Kidney glomerular epithelial cell (primary cell): ENCODE measurements at regions not wholly inside any gene's neighbourhood (a gene's known extent, or its start where the extent isn't known, plus 50 kb on each side); places are given as distances from the start of the nearest gene placed in this dataset.

Experiments used
- DNase-seq: peaks from one replicate; lab custom pipeline; 2025; lab: John Stamatoyannopoulos, UW

DNA sequence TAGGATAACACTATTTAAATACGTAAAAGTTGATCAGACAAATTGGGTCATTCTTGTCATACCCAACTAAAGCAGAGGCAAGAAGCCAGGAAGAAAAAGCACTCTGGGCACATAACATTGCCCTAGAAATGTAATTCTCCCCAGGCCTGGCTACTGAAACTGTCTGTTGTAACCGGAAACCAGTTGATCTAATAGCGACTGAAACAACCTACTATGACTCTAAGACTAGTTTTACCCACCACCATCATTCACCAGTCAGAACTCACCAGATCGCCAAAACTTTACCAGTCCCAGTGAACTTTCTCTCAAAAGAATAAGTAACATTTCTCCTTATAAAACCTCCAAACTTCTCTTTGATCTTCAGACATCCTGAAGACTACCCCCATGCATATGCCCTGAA, 99.3 kb upstream of the WWC1 start:
- no peak for DNase-seq

- no peak for DNase-seq
These were observed 97.8 kb upstream of the WWC1 start for GRCh38 chr5:168193493-168194250.

GRCh38 chr5:168195110-168195509, 96.3 kb upstream of the WWC1 start:
- no peak for DNase-seq

DNA sequence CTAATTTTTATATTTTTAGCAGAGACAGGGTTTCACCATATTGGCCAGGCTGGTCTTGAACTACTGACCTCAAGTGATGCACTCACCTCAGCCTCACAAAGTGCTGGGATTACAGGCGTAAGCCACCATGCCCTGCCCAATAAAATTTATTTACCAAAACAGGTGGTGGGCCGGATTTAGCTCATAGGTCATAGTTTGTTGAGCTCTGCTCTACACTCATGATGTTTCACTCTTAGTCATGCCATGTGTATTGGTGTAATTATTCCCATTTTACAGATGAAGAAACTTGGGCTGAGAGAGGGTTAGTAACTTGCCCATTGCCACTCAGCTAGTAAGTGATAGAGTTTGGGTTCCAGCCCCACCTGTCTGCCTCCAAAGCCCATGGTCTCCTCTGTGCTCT, 93.1 kb upstream of the WWC1 start:
- DNase-seq = no peak

DNA sequence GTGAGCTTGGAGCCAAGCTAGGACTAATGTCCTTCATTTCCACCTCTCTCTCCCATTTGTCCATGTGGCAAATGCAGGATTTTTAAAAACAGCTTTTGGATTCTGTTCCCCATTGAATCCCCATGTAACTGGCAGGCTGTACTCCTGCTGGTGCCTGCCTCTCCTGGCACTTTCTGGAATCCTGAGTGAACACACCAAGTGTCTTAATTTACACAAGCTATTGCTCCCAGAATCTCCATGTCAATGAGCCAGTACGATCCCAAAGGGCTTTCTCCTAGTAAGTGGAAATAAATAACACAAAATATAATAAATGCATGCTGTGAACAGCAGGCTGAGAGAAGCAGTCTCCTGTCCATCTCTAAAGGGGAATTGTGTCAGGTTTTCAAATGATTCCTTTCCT, 88.4 kb upstream of the WWC1 start:
- no peak for DNase-seq

- no peak for DNase-seq
These were observed 87.3 kb upstream of the WWC1 start for GRCh38 chr5:168204165-168204564.

DNA sequence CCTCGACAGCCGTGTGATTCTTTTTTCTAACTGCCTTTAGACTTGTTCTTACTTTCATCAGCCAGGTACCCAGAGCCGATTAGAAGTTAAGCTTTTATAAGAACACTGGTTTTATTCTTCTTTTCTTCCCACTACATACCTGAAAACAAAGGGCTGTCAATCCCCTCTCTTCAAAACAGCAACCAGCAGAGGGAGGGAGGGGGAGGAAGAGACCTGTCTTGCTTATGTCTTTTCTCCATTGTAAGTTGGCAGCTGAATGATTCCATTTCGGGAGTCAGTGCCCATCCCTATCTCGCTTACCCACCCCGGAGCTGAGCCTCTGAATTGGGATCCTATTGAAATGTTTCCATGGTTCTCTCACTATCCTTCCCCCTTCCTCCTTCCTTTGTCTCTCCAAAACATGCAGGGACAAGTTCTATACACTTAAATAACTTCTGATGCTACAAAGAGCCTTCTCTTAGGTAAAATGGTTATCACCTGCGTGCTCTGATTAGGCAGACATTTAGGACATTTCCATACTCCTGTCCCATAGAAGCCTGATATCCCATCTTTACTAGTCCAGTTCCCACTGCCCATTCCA, 83.9 kb upstream of the WWC1 start:
- DNase-seq = no peak

DNA sequence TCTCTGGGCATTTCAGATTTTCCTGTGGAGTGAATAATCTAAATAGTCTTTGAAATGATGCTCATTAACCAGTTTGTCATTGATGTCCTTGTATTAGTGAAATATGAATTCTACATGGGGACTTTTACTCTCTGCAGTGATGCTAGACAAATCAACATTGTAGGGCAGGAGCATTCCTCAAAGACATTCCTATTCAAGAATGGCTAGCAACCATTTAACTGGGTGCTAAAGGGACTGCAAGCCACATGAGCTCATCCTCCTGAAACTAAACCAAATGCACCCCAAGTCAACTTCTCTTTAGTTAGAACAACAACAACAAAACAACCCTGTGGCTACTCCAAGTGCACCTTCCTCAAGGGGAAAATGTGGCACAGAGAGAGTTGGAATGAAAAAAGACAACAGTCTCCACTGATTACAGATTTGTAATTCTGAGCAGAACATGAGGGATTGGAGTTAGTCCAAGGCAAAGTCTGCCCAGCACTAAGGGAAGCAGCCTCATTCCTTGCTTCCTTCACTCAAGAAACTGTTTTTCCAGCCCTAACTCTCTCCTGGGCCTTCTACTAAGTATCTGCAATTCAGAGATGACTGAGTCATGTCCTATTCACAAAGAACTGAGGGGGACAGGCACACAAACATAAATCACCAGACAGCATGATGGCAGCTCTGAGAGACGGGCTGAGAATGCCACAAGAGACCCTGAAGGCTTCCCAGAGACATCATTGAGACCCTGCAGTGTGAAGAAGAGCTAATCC, 82.0 kb upstream of the WWC1 start:
- no peak for DNase-seq

DNA sequence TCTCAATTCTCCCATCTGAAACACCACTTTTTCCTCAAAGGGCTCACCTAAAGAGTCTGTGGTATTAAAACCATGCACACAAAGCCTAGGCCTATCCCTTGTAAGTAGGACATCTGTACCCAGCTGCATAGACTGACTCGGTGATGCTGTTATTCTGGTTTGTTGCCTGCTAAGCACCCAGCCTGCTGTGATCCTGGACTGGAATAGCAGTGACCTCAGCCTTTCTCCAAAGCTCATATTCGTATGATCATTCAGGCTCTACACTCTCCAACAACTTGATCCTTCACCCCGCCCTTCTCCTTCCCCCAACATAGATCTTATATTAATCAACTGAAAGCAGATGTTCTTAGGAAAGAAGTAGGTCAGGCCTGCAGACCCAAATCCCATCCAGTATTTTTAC, 81.4 kb upstream of the WWC1 start:
- no peak for DNase-seq

- DNase-seq = no peak
These were observed 80.2 kb upstream of the WWC1 start for GRCh38 chr5:168211245-168211644.

DNA sequence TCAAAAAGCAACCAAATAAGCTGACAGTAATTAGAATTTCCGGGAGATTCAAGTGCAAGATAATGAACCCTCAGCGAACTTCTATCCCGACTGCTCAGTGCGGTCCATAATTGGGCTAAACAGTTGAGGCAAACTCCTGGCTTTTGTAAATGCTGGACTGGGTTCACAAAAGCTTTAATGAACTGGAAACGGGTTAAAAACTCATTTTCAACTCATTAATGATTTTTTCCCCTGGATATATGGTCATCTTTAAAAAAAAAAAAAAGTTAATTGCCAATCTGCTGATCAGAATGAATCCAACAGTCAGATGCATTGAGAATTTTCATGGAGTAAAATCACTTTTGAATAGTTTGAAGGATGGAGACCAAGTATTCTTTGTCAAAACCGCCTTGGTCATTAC, 79.5 kb upstream of the WWC1 start:
- no peak for DNase-seq

GRCh38 chr5:168214071-168214470, 77.4 kb upstream of the WWC1 start:
- no peak for DNase-seq

DNA sequence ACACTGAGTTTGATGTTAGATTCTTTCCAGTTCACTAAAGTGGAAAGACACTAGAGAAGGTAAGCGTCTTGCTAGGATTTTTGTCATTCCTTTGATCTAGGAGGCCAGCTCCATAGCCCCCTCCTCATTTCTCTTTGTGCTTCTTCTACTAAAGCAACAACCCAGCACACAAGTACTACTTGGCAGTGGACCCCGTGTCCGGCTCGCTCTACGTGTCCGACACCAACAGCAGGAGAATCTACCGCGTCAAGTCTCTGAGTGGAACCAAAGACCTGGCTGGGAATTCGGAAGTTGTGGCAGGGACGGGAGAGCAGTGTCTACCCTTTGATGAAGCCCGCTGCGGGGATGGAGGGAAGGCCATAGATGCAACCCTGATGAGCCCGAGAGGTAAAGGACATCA, 76.6 kb upstream of the WWC1 start:
- no peak for DNase-seq

- DNase-seq = no peak
These were observed 75.8 kb upstream of the WWC1 start for GRCh38 chr5:168215646-168216045.

DNA sequence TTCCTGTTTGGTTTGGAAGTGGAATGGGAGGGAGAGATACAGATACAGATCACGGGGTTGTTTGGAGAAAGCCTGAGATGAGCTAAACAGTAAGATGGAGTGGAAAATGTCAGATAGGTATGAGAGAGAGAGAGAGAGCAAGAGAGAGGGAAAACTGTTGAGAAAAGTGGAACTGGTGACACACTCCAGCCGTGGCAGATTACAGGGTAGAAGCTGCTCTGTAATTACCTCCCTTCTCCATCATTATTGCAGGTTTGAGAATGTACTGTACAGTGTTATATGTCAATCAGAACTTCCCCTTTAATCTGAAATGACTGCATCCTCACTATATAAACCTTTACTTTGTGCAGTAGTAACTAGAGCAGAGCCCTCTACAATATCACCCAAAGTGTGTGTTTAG, 74.5 kb upstream of the WWC1 start:
- no peak for DNase-seq

DNA sequence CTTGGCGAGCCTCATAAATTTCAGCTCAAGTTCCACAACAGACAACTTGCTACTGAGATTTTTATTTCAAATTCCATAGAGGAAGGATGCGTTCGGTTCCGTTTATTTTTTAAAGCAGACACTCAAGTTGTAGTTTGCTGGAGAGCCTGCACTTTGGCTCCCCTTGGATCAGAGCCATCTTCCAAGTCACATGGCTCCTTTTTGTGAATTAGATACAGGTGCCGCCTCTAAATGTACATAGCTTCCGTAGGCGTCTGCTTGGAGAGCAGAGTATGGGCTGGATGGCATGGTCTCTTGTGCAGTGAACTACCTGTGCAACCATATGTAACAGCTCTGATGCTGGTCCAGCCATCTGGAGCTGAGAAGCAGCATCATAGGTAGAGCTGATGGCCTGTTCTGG, 73.9 kb upstream of the WWC1 start:
- DNase-seq = no peak

- no peak for DNase-seq
These were observed 72.7 kb upstream of the WWC1 start for GRCh38 chr5:168218746-168219145.

- peak; percentile 48 for DNase-seq
These were observed 71.7 kb upstream of the WWC1 start for GRCh38 chr5:168219515-168220410.

GRCh38 chr5:168224085-168224484, 67.4 kb upstream of the WWC1 start:
- no peak for DNase-seq

DNA sequence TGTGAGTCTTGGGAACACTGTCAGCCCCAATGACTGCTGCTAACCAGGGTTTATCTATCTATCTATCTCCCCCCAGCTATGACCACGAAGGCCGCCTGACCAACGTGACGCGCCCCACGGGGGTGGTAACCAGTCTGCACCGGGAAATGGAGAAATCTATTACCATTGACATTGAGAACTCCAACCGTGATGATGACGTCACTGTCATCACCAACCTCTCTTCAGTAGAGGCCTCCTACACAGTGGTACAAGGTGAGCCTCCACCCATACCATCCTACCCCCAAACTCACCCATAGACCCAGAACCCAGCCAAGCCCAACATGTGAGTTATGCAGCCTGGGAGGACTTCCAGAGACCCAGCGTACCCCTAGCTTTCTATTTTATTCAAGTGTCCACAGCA, 65.4 kb upstream of the WWC1 start:
- DNase-seq = no peak

DNA sequence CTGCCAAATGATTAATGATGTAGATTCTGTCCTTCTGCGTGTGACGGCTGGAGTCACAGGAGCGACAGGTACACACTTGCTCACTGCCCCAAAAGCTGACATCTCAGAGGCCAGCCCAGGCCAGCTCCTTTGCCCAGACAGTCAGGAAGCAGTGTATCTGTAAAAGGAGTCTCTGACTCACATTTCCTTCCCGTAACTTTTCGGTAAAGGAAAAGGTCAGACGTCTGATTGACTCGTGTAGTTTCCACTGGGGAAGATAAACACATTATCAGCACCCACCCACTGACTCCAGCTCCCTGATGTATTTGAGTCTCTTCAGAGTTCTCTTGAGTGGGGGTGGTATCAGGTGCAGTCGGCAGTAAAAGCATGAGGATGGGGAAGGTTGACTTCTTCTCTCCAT, 64.4 kb upstream of the WWC1 start:
- no peak for DNase-seq

GRCh38 chr5:168227973-168228615, 63.4 kb upstream of the WWC1 start:
- DNase-seq = no peak
